ENCODE measurements at regions not wholly inside any gene's neighbourhood (a gene's known extent, or its start where the extent isn't known, plus 50 kb on each side); places are given as distances from the start of the nearest gene placed in this dataset.
A peak's percentile ranks its signal among the peaks of the same experiment; 100 is the strongest.

- Histone ChIP-seq H3K27me3 (ENCODE audit: control insufficient read depth, extremely low read depth, insufficient read depth, low read length) (no peaks in the 10 kb centered on the region), H3K4me1 (ENCODE audit: control insufficient read depth, extremely low read depth, insufficient read depth, low read length) (no peaks in the 10 kb centered on the region), H4K20me1 (ENCODE audit: control insufficient read depth, extremely low read depth, insufficient read depth, low read length) (no peaks in the 10 kb centered on the region), H3K9me3 (ENCODE audit: control insufficient read depth, low read depth, low read length) (peaks cover 3% of the 10 kb centered on the region), H3K4me3 (ENCODE audit: control insufficient read depth in 2 of 3, extremely low read depth in 1 of 3, insufficient read depth in 2 of 3, low read depth in 1 of 3, low read length in 3 of 3) (no peak overlapping the region), H2AFZ (ENCODE audit: control insufficient read depth, low read length) (no peak overlapping the region), H3K79me2 (ENCODE audit: control insufficient read depth, insufficient read depth, low read length) (no peaks in the 10 kb centered on the region), H3K9me1 (ENCODE audit: control insufficient read depth, extremely low read depth, insufficient read depth, low read length) (no peaks in the 10 kb centered on the region), H3K4me2 (ENCODE audit: control insufficient read depth, extremely low read depth, insufficient read depth, low read depth, low read length) (no peak overlapping the region), H3K27ac (ENCODE audit: control insufficient read depth, insufficient read depth, low read length) (no peak overlapping the region), H3K36me3 (ENCODE audit: control insufficient read depth in 2 of 2, extremely low read depth in 1 of 2, insufficient read depth in 2 of 2, low read length in 2 of 2) (no peaks in the 10 kb centered on the region), H3K9ac (ENCODE audit: control insufficient read depth, extremely low read depth, insufficient read depth, low read length) (no peak overlapping the region)
- no peak for TF ChIP-seq CTCF (optimal IDR thresholded peaks at IDR 0.05 in 1 of 3, IDR thresholded peaks at IDR 0.05 in 1 of 3, conservative IDR thresholded peaks at IDR 0.05 in 1 of 3; ENCODE audit: extremely low read depth in 1 of 3, insufficient read depth in 2 of 3, low read length in 3 of 3)
- no peak for TF ChIP-seq EZH2 (IDR thresholded peaks at IDR 0.05; ENCODE audit: low read length)
- dilution Hi-C loops (cut with MboI; ENCODE audit: extremely low pct_ligation_motif_present, low sequenced_read_pairs), result no loop called here
- no peak for DNase-seq (ENCODE audit: low read depth, low spot score)
- no peak for FAIRE-seq
Observed at GRCh38 chr5:54611290-54611951, 93.9 kb downstream of the SNX18 start.

- no peaks in the 10 kb centered on the region for H4K20me1 ChIP-seq (ENCODE audit: control insufficient read depth, extremely low read depth, insufficient read depth, low read length)
- no peaks in the 10 kb centered on the region for H3K79me2 ChIP-seq (ENCODE audit: control insufficient read depth, insufficient read depth, low read length)
- DNase-seq (ENCODE audit: low read depth, low spot score) (no peak), FAIRE-seq (peak; percentile 39)
- H3K4me3 ChIP-seq (ENCODE audit: control insufficient read depth in 2 of 3, extremely low read depth in 1 of 3, insufficient read depth in 2 of 3, low read depth in 1 of 3, low read length in 3 of 3), result no peak overlapping the region
- no peak overlapping the region for H3K27ac ChIP-seq (ENCODE audit: control insufficient read depth, insufficient read depth, low read length)
- dilution Hi-C loops (cut with MboI; ENCODE audit: extremely low pct_ligation_motif_present, low sequenced_read_pairs), result no loop called here
- H3K27me3 ChIP-seq (ENCODE audit: control insufficient read depth, extremely low read depth, insufficient read depth, low read length), result no peaks in the 10 kb centered on the region
- no peaks in the 10 kb centered on the region for H3K4me1 ChIP-seq (ENCODE audit: control insufficient read depth, extremely low read depth, insufficient read depth, low read length)
- no peaks in the 10 kb centered on the region for H3K9me1 ChIP-seq (ENCODE audit: control insufficient read depth, extremely low read depth, insufficient read depth, low read length)
- H3K9me3 ChIP-seq (ENCODE audit: control insufficient read depth, low read depth, low read length), result peaks cover 3% of the 10 kb centered on the region
- H3K9ac ChIP-seq (ENCODE audit: control insufficient read depth, extremely low read depth, insufficient read depth, low read length), result no peak overlapping the region
- no peak for TF ChIP-seq EZH2 (IDR thresholded peaks at IDR 0.05; ENCODE audit: low read length)
- H3K4me2 ChIP-seq (ENCODE audit: control insufficient read depth, extremely low read depth, insufficient read depth, low read depth, low read length), result no peak overlapping the region
- no peaks in the 10 kb centered on the region for H3K36me3 ChIP-seq (ENCODE audit: control insufficient read depth in 2 of 2, extremely low read depth in 1 of 2, insufficient read depth in 2 of 2, low read length in 2 of 2)
- H2AFZ ChIP-seq (ENCODE audit: control insufficient read depth, low read length), result no peak overlapping the region
Observed at GRCh38 chr5:54610197-54610944, 92.8 kb downstream of the SNX18 start.

Measured in keratinocyte (primary cell).